ENCODE measurements at regions not wholly inside any gene's neighbourhood (a gene's known extent, or its start where the extent isn't known, plus 50 kb on each side); places are given as distances from the start of the nearest gene placed in this dataset.

GRCh38 chr11:79990141-79990540, 549.3 kb upstream of the TENM4 start:
- no peak for TF ChIP-seq POLR2A (IDR thresholded peaks at IDR 0.05; ENCODE audit: low read depth, low read length)
- TF ChIP-seq POLR2AphosphoS5 (IDR thresholded peaks at IDR 0.05; ENCODE audit: low read depth, low read length) = no peak
- TF ChIP-seq TAF1 (IDR thresholded peaks at IDR 0.05; ENCODE audit: borderline replicate concordance, low read depth, low read length) = no peak

Measured in GM12892 (cell line).